OCI-LY1 (cell line): ENCODE measurements at regions not wholly inside any gene's neighbourhood (a gene's known extent, or its start where the extent isn't known, plus 50 kb on each side); places are given as distances from the start of the nearest gene placed in this dataset.

Experiments
- H2AFZ ChIP-seq: fragments of 200-600 bp; sonication (generic), shearing (Covaris generic); 2 replicates; pipeline ENCODE4 v1.6.0; 2014; ENCODE audit warnings: antibody characterized with exemption, mild to moderate bottlenecking, low read length
- H3F3A ChIP-seq: fragments of 200-600 bp; sonication (generic), shearing (Covaris generic); 2 replicates; pipeline ENCODE4 v1.6.0; 2014; ENCODE audit warnings: mild to moderate bottlenecking, antibody characterized with exemption, low read length, moderate library complexity; ENCODE audit not compliant: insufficient read depth
- H3K27ac ChIP-seq: fragments of 200-600 bp; sonication (generic); 2 replicates; pipeline ENCODE4 v1.5.1; 2014; ENCODE audit warnings: low read length, mixed run types, mild to moderate bottlenecking, low read depth; ENCODE audit not compliant: poor library complexity, severe bottlenecking
- H3K27me3 ChIP-seq: fragments of 200-600 bp; sonication (generic); 2 replicates; pipeline ENCODE4 v1.6.0; 2014; ENCODE audit warnings: antibody characterized with exemption, mild to moderate bottlenecking, low read length, moderate library complexity; ENCODE audit not compliant: insufficient read depth
- H3K36me3 ChIP-seq: fragments of 200-600 bp; sonication (generic); 2 replicates; pipeline ENCODE4 v1.6.1; 2014; ENCODE audit warnings: mild to moderate bottlenecking, antibody characterized with exemption, low read length, moderate library complexity, mixed read lengths; ENCODE audit not compliant: insufficient read depth
- H3K4me1 ChIP-seq: fragments of 200-600 bp; sonication (generic); 2 replicates; pipeline ENCODE4 v1.5.1; 2014; ENCODE audit warnings: mild to moderate bottlenecking, low read length, moderate library complexity; ENCODE audit not compliant: insufficient read depth, severe bottlenecking
- H3K4me2 ChIP-seq: fragments of 200-600 bp; sonication (generic), shearing (Covaris generic); 2 replicates; pipeline ENCODE4 v1.6.1; 2014; ENCODE audit warnings: low read length
- H3K4me3 ChIP-seq: fragments of 200-600 bp; sonication (generic); 2 replicates; pipeline ENCODE4 v1.5.1; 2014; ENCODE audit warnings: low read length, low read depth, mild to moderate bottlenecking, mixed read lengths; ENCODE audit not compliant: poor library complexity, severe bottlenecking
- H3K79me2 ChIP-seq: fragments of 200-600 bp; shearing (Covaris generic); 2 replicates; pipeline ENCODE4 v1.6.1; 2016; ENCODE audit warnings: mixed run types, low read length, mixed read lengths; ENCODE audit not compliant: insufficient read depth
- H3K9ac ChIP-seq: fragments of 200-600 bp; sonication (generic), shearing (Covaris generic); 2 replicates; pipeline ENCODE4 v1.6.1; 2014; ENCODE audit warnings: mild to moderate bottlenecking, low read length, mixed read lengths
- H3K9me2 ChIP-seq: fragments of 200-600 bp; sonication (generic), shearing (Covaris generic); 2 replicates; pipeline ENCODE4 v1.6.1; 2014; ENCODE audit warnings: low read depth, mild to moderate bottlenecking, low read length, mixed read lengths
- H3K9me3 ChIP-seq: fragments of 200-600 bp; shearing (Covaris generic); 2 replicates; pipeline ENCODE4 v1.6.1; 2014; ENCODE audit warnings: low read length, mixed read lengths
- H4K20me1 ChIP-seq: fragments of 200-600 bp; sonication (generic), shearing (Covaris generic); 2 replicates; pipeline ENCODE4 v1.6.0; 2016; ENCODE audit warnings: mild to moderate bottlenecking, low read length; ENCODE audit not compliant: insufficient read depth
- CTCF ChIP-seq: fragments of 200-600 bp; sonication (generic), shearing (Covaris generic); IDR thresholded peaks from 2 replicates; pipeline ENCODE4 v1.5.1; 2017; ENCODE audit warnings: mild to moderate bottlenecking, antibody characterized with exemption, low read length, moderate library complexity, mixed read lengths
- EZH2 ChIP-seq: fragments of 200-600 bp; sonication (generic), shearing (Covaris generic); IDR thresholded peaks from 2 replicates; pipeline ENCODE4 v1.8.0; 2017; ENCODE audit warnings: borderline replicate concordance, mixed run types, mild to moderate bottlenecking, antibody characterized with exemption, low read length, moderate library complexity, mixed read lengths

- H3K4me2 ChIP-seq, result no peak overlapping the region
- H3K36me3 ChIP-seq, result no peaks in the 10 kb centered on the region
- no peak overlapping the region for H3K9ac ChIP-seq
- H3K9me3 ChIP-seq, result no peaks in the 10 kb centered on the region
- H3K4me3 ChIP-seq, result no peak overlapping the region
- no peak overlapping the region for H2AFZ ChIP-seq
- no peaks in the 10 kb centered on the region for H3K79me2 ChIP-seq
- H3K27me3 ChIP-seq, result no peaks in the 10 kb centered on the region
- H4K20me1 ChIP-seq, result no peaks in the 10 kb centered on the region
- no peaks in the 10 kb centered on the region for H3F3A ChIP-seq
- no peak overlapping the region for H3K27ac ChIP-seq
- no peaks in the 10 kb centered on the region for H3K4me1 ChIP-seq
- H3K9me2 ChIP-seq, result no peaks in the 10 kb centered on the region
- TF ChIP-seq CTCF (no peak), EZH2 (no peak)
These were observed 841.9 kb upstream of the HS3ST1 start for GRCh38 chr4:12270546-12270945.

GRCh38 chr4:12265554-12265953 is 836.9 kb upstream of the HS3ST1 start:
- H3K4me1 ChIP-seq, result no peaks in the 10 kb centered on the region
- TF ChIP-seq CTCF (no peak), EZH2 (no peak)
- H3K4me3 ChIP-seq, result no peak overlapping the region
- no peaks in the 10 kb centered on the region for H3K79me2 ChIP-seq
- H3K27me3 ChIP-seq, result no peaks in the 10 kb centered on the region
- no peaks in the 10 kb centered on the region for H3K9me3 ChIP-seq
- no peaks in the 10 kb centered on the region for H3K36me3 ChIP-seq
- H3K27ac ChIP-seq, result no peak overlapping the region
- no peaks in the 10 kb centered on the region for H3K9me2 ChIP-seq
- H3K4me2 ChIP-seq, result no peak overlapping the region
- H3K9ac ChIP-seq, result no peak overlapping the region
- H4K20me1 ChIP-seq, result no peaks in the 10 kb centered on the region
- H2AFZ ChIP-seq, result no peak overlapping the region
- no peaks in the 10 kb centered on the region for H3F3A ChIP-seq

GRCh38 chr4:12260453-12260852 is 831.8 kb upstream of the HS3ST1 start:
- H3K9ac ChIP-seq, result no peak overlapping the region
- no peaks in the 10 kb centered on the region for H3K27me3 ChIP-seq
- TF ChIP-seq EZH2 (no peak), CTCF (no peak)
- H4K20me1 ChIP-seq, result no peaks in the 10 kb centered on the region
- H3K4me2 ChIP-seq, result no peak overlapping the region
- H3K79me2 ChIP-seq, result no peaks in the 10 kb centered on the region
- H2AFZ ChIP-seq, result no peak overlapping the region
- H3F3A ChIP-seq, result no peaks in the 10 kb centered on the region
- H3K9me3 ChIP-seq, result no peaks in the 10 kb centered on the region
- no peaks in the 10 kb centered on the region for H3K36me3 ChIP-seq
- no peaks in the 10 kb centered on the region for H3K4me1 ChIP-seq
- H3K4me3 ChIP-seq, result no peak overlapping the region
- no peaks in the 10 kb centered on the region for H3K9me2 ChIP-seq
- H3K27ac ChIP-seq, result no peak overlapping the region
